ENCODE measurements at regions not wholly inside any gene's neighbourhood (a gene's known extent, or its start where the extent isn't known, plus 50 kb on each side); places are given as distances from the start of the nearest gene placed in this dataset.
A peak's percentile ranks its signal among the peaks of the same experiment; 100 is the strongest.

- no peak for TF ChIP-seq EZH2 (IDR thresholded peaks at IDR 0.05; ENCODE audit: low read length, missing control alignments)
- TF ChIP-seq, protein P1, sequence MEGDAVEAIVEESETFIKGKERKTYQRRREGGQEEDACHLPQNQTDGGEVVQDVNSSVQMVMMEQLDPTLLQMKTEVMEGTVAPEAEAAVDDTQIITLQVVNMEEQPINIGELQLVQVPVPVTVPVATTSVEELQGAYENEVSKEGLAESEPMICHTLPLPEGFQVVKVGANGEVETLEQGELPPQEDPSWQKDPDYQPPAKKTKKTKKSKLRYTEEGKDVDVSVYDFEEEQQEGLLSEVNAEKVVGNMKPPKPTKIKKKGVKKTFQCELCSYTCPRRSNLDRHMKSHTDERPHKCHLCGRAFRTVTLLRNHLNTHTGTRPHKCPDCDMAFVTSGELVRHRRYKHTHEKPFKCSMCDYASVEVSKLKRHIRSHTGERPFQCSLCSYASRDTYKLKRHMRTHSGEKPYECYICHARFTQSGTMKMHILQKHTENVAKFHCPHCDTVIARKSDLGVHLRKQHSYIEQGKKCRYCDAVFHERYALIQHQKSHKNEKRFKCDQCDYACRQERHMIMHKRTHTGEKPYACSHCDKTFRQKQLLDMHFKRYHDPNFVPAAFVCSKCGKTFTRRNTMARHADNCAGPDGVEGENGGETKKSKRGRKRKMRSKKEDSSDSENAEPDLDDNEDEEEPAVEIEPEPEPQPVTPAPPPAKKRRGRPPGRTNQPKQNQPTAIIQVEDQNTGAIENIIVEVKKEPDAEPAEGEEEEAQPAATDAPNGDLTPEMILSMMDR (conservative IDR thresholded peaks at IDR 0.05 in 1 of 2, IDR thresholded peaks at IDR 0.05 in 1 of 2; ENCODE audit: low read depth in 1 of 2, low read length in 2 of 2) = peak; percentile 79 to 88
- no peak overlapping the region for H2AFZ ChIP-seq (ENCODE audit: low read length)
- peak; percentile 15 to 37 for DNase-seq (ENCODE audit: low read depth in 2 of 2)
These were observed 132.2 kb downstream of the FBXO4 start for GRCh38 chr5:42057254-42057690.

DNA sequence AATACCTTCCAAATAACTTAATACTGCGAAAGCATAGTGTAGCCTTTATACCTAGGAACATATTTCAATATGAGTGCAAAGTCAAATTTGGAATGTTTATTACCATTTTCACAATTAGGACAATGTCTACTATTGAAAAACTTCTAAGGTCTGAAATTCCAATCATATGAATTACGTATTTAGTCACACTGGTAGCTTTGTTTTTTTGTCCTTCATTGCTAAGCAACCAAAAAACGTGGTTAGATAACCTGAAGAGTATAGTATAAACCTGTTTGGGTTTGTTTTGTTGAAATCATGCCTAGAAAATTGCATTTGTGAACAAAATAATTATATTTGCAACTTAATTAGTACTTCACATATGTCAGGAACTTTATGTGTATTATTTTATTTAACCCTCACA lies 134.2 kb downstream of the FBXO4 start:
- peak in 1 of 2 donors; percentile 13 for DNase-seq (ENCODE audit: low read depth in 2 of 2)
- Histone ChIP-seq H3K9me3 (ENCODE audit: control insufficient read depth, insufficient read depth, low read depth, low read length) (no peaks in the 10 kb centered on the region), H4K20me1 (ENCODE audit: control insufficient read depth, extremely low read depth, insufficient read depth, low read length) (no peaks in the 10 kb centered on the region), H3K36me3 (ENCODE audit: control insufficient read depth, insufficient read depth, low read length) (no peaks in the 10 kb centered on the region), H3K9ac (ENCODE audit: insufficient read depth, low read length) (no peak overlapping the region), H2AFZ (ENCODE audit: low read length) (no peak overlapping the region), H3K4me2 (ENCODE audit: extremely low read depth, insufficient read depth, low read length) (no peak overlapping the region), H3K27ac (ENCODE audit: insufficient read depth, low read length) (no peak overlapping the region), H3K4me3 (replicated peaks in 1 of 4; ENCODE audit: control extremely low read depth in 1 of 4, insufficient read depth in 1 of 4, low read depth in 3 of 4, low read length in 4 of 4) (no peak overlapping the region), H3K79me2 (ENCODE audit: control insufficient read depth, insufficient read depth, low read length) (no peaks in the 10 kb centered on the region), H3K27me3 (ENCODE audit: control insufficient read depth, insufficient read depth, low read length) (no peaks in the 10 kb centered on the region), H3K4me1 (ENCODE audit: control insufficient read depth, extremely low read depth, insufficient read depth, low read length) (no peaks in the 10 kb centered on the region)
- TF ChIP-seq, protein P1 (conservative IDR thresholded peaks at IDR 0.05 in 1 of 2, IDR thresholded peaks at IDR 0.05 in 1 of 2; ENCODE audit: low read depth in 1 of 2, low read length in 2 of 2) = no peak
- TF ChIP-seq EZH2 (IDR thresholded peaks at IDR 0.05; ENCODE audit: low read length, missing control alignments) = no peak

More at GRCh38 chr5:42057254-42057690, 132.2 kb downstream of the FBXO4 start:
- H3K79me2 ChIP-seq (ENCODE audit: control insufficient read depth, insufficient read depth, low read length) = no peaks in the 10 kb centered on the region
- H3K9me3 ChIP-seq (ENCODE audit: control insufficient read depth, insufficient read depth, low read depth, low read length) = no peaks in the 10 kb centered on the region
- H4K20me1 ChIP-seq (ENCODE audit: control insufficient read depth, extremely low read depth, insufficient read depth, low read length) = no peaks in the 10 kb centered on the region
- H3K4me1 ChIP-seq (ENCODE audit: control insufficient read depth, extremely low read depth, insufficient read depth, low read length) = no peaks in the 10 kb centered on the region
- no peaks in the 10 kb centered on the region for H3K36me3 ChIP-seq (ENCODE audit: control insufficient read depth, insufficient read depth, low read length)
- H3K9ac ChIP-seq (ENCODE audit: insufficient read depth, low read length) = no peak overlapping the region
- H3K27ac ChIP-seq (ENCODE audit: insufficient read depth, low read length) = no peak overlapping the region
- H3K27me3 ChIP-seq (ENCODE audit: control insufficient read depth, insufficient read depth, low read length) = no peaks in the 10 kb centered on the region
- no peak overlapping the region for H3K4me2 ChIP-seq (ENCODE audit: extremely low read depth, insufficient read depth, low read length)
- H3K4me3 ChIP-seq (replicated peaks in 1 of 4; ENCODE audit: control extremely low read depth in 1 of 4, insufficient read depth in 1 of 4, low read depth in 3 of 4, low read length in 4 of 4) = no peak overlapping the region

DNA sequence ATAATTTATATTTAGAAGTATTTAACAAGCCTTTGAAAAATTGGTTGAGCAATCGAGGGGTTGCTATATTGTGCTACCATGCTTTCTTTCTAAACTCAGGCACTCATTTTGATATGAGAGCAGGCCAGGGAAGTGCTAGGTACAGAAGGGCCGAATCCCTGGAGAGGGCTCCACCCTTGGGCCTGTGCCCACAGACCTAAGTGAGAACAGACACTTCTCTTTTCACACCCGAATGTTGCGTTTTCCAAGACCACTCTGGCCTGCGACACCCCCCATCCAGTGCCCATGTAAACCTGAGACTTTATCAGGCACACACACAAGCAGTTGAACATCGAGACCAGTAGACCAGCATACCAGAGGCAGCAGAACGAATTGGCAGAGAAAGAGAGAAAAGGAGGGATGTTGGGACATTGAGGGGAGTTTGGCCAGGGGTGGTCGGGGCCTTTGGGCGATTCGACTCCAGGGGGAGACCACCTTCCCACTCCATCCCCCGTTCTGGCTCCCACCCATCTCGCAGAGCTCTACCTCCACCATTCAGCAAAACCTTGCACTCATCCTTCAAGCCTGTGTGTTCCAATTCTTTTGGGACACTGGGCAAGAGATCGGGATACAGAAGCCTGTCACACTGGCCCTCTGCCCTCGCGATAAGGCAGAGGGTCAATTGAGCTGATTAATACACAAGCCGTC lies 134.8 kb downstream of the FBXO4 start:
- no peak overlapping the region for H2AFZ ChIP-seq (ENCODE audit: low read length)
- H3K27ac ChIP-seq (ENCODE audit: insufficient read depth, low read length) = no peak overlapping the region
- H3K4me1 ChIP-seq (ENCODE audit: control insufficient read depth, extremely low read depth, insufficient read depth, low read length) = no peaks in the 10 kb centered on the region
- no peaks in the 10 kb centered on the region for H4K20me1 ChIP-seq (ENCODE audit: control insufficient read depth, extremely low read depth, insufficient read depth, low read length)
- no peaks in the 10 kb centered on the region for H3K27me3 ChIP-seq (ENCODE audit: control insufficient read depth, insufficient read depth, low read length)
- H3K36me3 ChIP-seq (ENCODE audit: control insufficient read depth, insufficient read depth, low read length) = no peaks in the 10 kb centered on the region
- H3K4me3 ChIP-seq (replicated peaks in 1 of 4; ENCODE audit: control extremely low read depth in 1 of 4, insufficient read depth in 1 of 4, low read depth in 3 of 4, low read length in 4 of 4) = no peak overlapping the region
- H3K9ac ChIP-seq (ENCODE audit: insufficient read depth, low read length) = no peak overlapping the region
- H3K9me3 ChIP-seq (ENCODE audit: control insufficient read depth, insufficient read depth, low read depth, low read length) = no peaks in the 10 kb centered on the region
- TF ChIP-seq, protein P1 (conservative IDR thresholded peaks at IDR 0.05 in 1 of 2, IDR thresholded peaks at IDR 0.05 in 1 of 2; ENCODE audit: low read depth in 1 of 2, low read length in 2 of 2) = no peak
- no peak for TF ChIP-seq EZH2 (IDR thresholded peaks at IDR 0.05; ENCODE audit: low read length, missing control alignments)
- no peaks in the 10 kb centered on the region for H3K79me2 ChIP-seq (ENCODE audit: control insufficient read depth, insufficient read depth, low read length)
- no peak overlapping the region for H3K4me2 ChIP-seq (ENCODE audit: extremely low read depth, insufficient read depth, low read length)
- no peak for DNase-seq (ENCODE audit: low read depth in 2 of 2)

All from fibroblast of lung (primary cell).